PC-9 (cell line): ENCODE measurements at regions not wholly inside any gene's neighbourhood (a gene's known extent, or its start where the extent isn't known, plus 50 kb on each side); places are given as distances from the start of the nearest gene placed in this dataset.

Experiments
- EZH2 ChIP-seq: fragments of 200-600 bp; sonication (generic); IDR thresholded peaks from 2 replicates; pipeline ENCODE4 v1.8.0; 2017; ENCODE audit warnings: antibody characterized with exemption, low read depth
- TF ChIP-seq, protein P1 (sequence below): fragments of 200-600 bp; sonication (generic); conservative IDR thresholded peaks from 2 replicates; pipeline ENCODE4 v1.6.1; 2017; ENCODE audit warnings: mixed run types, antibody characterized with exemption, mild to moderate bottlenecking, moderate library complexity

DNA sequence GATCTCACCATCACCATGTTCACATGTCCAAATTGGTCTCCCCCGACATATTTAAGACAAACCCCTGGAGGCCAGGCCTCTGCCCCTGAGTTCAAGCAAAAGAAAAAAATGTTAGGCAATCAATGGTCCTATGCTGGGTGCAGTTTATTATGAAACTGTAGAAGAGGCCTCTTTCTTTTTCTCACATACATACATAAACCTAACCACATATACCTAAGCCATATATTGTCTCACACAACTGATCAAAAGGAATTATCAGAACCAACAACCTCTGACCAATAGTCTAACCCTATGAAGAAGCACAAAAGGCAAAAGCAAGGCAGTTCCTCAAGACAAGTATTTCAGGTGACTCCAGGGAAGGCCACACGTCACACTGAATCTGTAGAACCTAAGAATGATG, 49.9 kb downstream of the ILRUN start:
- TF ChIP-seq, protein P1, sequence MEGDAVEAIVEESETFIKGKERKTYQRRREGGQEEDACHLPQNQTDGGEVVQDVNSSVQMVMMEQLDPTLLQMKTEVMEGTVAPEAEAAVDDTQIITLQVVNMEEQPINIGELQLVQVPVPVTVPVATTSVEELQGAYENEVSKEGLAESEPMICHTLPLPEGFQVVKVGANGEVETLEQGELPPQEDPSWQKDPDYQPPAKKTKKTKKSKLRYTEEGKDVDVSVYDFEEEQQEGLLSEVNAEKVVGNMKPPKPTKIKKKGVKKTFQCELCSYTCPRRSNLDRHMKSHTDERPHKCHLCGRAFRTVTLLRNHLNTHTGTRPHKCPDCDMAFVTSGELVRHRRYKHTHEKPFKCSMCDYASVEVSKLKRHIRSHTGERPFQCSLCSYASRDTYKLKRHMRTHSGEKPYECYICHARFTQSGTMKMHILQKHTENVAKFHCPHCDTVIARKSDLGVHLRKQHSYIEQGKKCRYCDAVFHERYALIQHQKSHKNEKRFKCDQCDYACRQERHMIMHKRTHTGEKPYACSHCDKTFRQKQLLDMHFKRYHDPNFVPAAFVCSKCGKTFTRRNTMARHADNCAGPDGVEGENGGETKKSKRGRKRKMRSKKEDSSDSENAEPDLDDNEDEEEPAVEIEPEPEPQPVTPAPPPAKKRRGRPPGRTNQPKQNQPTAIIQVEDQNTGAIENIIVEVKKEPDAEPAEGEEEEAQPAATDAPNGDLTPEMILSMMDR: no peak
- no peak for TF ChIP-seq EZH2
